T-helper 1 cell (primary cell): ENCODE measurements at regions not wholly inside any gene's neighbourhood (a gene's known extent, or its start where the extent isn't known, plus 50 kb on each side); places are given as distances from the start of the nearest gene placed in this dataset.

Experiments
- DNase-seq, 5 donors: peaks; one replicate each; pipeline ENCODE4 v3.0.0-alpha.2; 2012 to 2020

DNA sequence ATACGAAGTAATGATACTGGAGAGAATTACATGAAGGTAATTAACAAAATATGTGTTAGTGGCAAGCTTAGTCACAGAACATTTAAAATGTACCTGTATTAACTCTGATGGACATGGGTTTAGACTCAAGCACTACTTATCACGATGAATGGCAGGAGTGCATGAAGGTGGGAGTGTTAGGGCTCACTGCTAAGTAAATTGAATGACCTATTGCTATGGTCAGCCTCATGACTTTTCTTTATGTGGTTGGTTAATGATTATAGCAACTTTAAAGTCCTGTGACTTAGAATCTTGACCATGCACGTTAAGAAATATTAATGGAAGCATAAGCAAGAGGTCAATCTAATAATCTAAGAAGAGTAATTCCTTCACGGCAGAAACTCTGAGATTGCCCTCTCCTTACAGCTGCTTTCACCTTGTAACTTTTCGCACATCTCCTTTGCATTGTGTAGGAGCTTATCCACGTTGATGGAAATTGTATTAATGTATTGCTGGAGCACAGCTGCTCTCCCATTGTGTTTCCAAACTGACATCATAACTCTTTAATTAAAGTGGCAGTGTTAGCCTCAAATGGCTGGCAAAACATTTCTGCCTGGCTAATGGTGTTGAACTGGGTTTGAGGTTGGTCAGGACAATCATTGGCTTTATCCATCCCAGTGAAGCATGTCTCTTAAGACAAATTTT is 114.5 kb downstream of the RXFP2 start:
- DNase-seq = no peak

DNA sequence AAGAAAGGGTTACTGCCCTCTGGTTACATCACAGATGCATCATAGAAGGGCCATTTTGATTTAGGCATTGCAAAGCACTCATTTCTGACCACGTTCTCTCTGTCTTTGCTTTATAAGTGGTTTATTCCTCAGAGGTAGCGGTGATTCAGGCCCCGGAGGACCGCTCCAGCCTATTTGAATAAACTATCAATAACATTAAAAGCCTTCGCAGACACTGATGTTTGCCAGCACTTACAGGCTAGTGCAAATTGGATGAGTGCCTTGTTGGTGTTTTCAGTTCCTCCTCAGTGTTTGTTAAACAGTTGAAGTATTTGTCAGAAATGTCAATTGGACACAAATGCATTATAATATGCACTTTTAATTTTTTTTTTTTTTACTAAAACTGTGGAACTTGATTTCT is 120.2 kb downstream of the RXFP2 start:
- no peak for DNase-seq

DNA sequence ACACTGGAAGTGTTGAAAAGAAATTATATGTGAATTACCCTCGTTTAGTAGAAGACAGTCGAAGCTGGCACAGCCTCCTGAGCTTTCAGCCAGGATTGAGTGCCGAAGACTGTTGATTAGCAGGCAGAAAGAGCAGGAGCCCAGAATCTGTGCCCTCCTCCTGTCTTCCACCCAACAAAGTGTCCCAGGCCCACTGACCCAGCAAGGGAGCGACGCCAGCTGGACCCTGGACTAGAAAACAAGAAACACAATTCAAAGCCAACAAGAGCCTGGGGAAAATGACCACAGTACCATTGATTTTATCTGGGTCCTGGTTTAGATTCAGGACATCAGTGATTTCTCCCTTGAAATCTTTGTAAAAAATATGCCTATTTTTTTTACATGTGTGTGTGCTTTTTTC is 120.7 kb downstream of the RXFP2 start:
- DNase-seq = no peak

DNA sequence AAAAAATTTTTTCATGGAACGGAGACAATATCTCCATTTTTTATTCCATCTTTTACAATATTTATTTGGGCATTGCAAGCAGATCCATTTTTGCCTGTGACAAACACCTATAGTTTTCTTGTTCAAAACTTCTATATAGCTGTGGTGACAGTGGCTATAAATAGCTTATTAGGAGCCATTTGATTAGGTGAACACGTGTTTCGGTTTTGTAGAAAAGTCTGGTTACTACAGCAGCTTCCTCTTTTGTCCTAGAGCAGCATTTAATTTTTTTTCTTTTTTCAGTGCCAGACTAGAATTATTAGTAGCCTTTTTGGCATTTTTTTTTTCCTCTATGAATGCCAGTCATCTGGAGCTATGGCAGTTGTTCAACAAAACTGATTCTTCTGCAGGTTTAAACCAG is 123.5 kb downstream of the RXFP2 start:
- DNase-seq = no peak

DNA sequence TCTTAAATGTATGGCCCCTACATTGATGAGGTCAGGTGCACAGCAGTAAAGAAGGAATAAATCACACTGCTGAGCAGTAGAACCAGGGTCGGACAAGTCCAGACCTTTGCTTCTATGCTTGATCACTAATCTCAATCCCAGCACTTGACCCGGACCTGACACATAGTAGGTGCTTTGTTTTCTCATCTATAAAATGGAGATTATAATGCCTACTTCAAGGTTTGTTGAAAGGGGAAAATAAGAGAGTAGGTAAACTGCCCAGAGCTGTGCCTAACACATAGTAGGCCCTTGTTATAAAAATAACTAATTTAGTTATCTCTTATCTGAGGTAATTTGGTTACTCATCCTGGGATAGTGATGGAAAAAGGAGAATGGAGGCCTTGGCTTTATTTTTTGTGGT is 125.0 kb downstream of the RXFP2 start:
- DNase-seq = no peak

DNA sequence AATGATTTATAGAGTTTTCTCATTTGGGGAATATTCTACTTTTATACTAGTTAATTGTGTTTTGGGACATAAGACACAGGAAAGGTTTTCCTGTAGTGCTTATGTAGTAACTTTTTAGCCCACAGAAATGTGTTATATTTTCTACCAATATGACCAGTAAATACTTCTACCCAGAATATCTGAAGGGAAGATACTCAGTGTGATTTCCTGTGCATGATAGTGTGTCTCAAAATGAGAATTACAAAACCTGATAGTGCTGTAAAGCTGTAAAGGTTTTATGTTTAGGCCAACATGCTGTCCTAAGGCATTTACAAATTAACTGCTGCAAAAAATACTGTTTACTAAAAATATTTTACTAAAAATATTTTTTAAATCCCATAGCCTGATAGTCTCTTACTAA is 126.8 kb downstream of the RXFP2 start:
- DNase-seq = no peak

DNA sequence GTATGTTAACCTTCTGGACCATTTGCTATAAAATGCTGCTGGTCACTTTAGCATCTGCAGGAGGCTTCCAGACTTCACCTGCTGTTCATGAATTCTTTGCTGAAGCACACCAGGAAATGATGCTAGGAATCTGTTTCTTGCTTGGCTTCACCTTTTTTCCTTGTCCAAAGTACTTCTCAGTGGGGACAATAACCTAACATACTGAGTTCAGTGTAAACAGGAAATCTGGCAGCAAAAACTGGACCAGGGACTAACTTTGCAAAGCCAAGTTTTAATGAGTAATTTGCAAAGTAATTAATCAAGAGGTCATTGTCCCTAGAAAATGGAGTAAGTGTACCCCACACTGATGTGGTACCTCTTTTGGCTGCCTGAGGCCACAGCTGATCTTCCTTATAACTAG is 128.4 kb downstream of the RXFP2 start:
- no peak for DNase-seq

DNA sequence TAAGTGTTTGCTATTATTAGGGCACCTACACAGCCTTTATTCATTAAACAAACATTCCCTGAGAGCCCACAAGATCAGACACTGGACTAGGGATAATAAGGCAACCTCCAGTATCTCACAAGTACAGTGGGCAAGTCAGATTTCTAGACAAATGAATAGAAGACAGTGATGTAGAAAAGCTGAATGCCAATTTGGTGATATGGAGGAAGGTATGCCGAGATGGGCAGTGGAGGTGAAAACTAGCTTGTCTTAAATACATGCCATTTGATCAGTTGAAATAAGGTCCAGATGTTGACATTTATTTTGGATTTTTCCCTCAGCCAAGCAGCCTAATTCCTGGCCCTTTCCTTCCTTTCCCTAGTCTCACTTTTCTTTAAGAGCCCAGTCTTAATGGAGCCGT is 130.3 kb downstream of the RXFP2 start:
- no peak for DNase-seq

DNA sequence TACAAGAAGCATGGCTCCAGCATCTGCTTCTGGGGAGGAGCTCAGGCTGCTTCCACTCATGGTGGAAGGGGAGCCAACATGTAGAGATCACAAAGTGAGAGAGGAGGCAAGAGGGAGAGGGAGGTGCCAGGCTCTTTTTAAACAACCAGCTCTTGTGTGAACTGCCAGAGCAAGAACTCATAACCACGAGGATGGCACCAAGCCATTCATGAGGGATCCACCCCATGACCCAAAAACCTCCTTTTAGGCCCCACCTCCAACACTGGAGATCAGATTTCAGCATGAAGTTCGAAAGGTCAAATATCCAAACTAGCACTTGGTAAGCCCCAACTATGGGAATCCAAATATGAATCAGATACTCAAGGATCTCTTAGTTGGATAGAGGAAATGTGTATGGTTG is 131.2 kb downstream of the RXFP2 start:
- DNase-seq = no peak

DNA sequence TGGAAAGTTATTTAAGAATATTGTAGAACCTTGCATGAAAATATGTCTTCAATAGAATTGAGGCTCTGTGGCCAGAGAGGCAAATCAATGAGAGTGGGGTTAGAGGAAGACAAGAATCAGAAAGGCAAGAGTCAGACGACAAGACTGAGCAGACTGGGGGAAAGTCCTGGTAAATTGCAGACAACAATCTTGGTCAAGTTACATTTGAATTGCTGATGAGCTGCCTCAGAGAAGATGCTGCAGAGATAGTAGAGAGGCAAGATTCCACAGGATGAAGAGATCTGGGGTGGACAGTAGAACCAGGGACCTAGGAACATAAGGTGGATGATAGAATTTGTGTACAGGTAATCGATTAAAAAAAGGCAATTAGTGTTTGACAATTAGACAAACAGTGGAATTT is 133.8 kb downstream of the RXFP2 start:
- DNase-seq = no peak

DNA sequence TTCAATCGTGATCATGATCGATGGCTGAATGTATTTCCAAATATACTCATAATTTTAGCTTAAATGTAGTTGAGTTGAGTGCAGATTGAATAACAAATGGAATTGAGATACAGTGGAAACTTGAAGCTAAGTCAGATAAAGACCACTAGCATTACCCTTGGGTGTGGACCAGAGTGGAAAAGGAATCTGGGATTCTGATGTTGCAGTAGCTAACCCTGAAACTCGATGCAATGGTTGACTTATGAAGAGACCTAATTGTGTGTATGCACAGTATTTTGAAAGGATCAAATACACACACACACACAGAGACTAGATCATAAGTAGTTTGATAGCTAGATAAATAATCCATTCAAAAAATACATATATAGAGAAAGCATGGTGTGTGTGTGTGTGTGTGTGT is 135.8 kb downstream of the RXFP2 start:
- DNase-seq = no peak

DNA sequence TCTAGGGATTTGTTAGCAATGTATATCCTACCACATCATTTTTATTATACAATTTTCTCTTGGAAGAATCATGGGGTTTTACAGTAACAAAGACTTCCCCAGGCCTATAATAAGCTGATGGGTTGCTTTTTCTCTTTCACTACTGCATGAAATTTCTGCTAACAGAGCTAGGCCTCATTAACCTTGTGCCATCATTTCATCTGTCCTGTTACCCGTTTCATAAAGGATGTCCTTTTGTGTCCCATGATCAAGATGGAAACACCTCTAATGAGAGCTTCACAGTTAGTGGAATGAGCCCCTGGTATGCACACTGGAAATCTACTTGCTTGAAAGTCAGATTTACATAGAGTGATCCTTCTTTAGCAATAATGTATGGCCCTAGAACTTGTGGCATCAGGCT is 138.7 kb downstream of the RXFP2 start:
- DNase-seq = no peak

DNA sequence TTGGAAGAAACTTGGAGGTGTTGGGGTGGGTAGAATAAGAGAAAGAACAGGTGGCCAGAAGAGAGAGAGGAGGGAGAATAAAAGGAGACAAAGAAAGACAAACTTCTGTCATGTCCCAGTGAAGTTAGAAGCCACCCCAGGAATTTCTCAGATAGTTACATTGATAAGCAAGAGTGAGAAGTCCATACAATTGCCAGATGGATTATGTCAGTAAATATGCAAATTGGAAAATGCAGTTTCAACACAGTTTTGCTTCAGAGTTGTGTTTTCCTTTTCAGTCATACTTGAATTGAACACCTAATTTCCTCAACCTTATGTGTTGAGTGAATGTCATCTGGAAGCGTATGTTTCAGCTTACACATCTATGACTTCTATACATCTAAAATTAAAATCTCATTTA is 139.2 kb downstream of the RXFP2 start:
- no peak for DNase-seq

DNA sequence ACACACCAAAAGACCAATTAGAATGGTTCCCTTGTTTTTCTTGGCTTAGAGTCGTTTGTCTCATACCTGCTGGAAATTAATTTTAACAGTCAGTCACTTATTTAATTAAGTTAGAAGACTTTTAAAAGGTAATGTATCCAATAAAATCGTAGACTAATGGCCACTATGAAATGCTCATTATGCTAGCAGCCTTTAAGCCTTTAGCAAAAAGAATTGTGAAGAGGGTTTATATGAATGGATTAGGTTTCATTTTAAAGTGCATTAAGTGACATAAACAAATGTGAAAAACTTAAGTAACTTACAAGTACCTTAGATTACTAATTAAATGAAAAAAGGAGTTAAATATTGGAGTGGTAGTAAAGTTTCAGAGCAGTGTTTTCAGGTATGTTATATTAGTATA is 139.6 kb downstream of the RXFP2 start:
- no peak for DNase-seq

DNA sequence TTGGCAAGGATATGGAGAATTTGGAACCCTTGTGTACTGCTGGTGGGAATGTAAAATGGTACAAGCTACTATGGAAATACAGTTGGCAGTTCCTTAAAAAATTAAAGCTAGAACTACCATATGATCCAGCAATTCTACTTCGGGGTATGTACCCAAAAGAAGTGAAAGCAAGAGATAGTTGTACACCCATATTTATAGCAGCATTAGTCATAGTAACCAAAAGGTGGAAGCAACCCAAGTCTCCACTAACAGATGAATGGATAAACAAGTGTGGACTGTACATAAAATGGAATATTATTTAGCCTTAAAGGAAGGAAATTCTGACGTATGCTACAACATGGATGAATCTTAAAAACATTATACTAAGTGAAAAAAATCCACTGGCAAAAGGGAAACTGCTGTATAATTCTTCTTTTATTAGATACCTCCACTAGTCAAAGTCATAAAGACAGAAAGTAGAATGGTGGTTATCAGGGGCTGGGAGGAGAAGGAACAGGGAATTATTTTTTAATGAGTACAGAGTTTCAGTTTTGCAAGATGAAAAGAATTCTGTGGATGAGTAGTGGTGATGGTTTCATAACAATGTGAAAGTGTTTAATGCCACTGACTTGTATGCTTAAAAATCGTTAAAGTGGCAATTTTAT is 141.6 kb downstream of the RXFP2 start:
- DNase-seq = no peak

DNA sequence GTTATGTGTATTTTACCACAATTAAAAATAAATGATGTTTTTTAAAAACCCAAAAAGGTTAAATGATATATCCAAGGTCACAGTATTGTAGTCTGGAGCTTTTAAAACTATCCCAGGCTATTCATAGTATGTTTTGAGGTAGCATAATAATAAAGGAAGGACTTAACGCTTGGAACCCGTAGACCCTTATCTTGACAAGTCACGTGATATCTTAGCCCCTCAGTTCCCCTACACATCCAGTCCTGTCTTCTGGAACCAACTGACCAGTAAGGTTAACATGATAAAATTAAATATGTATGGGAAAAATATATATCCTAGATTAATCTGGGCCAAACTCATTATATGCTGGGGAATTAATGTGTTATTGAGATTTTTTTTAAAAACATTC is 142.2 kb downstream of the RXFP2 start:
- no peak for DNase-seq

DNA sequence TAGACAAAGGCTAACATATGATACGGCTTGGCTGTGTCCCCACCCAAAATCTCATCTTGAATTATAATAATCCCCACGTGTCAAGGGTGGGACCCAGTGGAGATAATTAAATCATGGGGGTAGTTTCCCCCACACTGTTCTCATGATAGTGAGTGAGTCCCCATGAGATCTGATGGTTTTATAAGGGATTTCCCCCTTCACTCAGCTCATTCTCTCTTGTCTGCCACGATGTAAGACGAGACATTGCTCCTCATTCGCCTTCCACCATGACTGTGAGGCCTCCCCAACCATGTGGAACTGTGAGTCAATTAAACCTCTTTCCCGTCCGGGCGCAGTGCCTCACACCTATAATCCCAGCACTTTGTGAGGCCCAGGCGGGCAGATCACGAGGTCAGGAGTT is 143.5 kb downstream of the RXFP2 start:
- DNase-seq = no peak

DNA sequence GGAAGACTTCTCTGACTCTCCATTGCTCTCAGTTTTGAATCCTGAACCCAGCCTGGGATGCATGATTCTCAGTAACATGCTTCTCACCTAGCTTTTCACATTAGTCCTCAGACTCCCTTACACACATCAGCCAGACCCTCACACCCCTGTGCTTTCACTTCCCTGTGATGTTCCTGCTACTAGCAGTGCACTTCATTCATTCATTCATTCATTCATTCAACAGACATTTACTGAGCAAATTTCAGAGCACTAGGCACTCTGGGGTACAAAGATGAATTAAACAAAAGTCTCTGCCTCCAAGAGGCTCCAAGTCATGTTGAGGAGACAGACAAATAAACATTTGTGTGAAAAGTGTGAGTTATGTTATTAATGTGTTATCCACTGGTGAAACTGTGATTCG is 145.2 kb downstream of the RXFP2 start:
- no peak for DNase-seq

DNA sequence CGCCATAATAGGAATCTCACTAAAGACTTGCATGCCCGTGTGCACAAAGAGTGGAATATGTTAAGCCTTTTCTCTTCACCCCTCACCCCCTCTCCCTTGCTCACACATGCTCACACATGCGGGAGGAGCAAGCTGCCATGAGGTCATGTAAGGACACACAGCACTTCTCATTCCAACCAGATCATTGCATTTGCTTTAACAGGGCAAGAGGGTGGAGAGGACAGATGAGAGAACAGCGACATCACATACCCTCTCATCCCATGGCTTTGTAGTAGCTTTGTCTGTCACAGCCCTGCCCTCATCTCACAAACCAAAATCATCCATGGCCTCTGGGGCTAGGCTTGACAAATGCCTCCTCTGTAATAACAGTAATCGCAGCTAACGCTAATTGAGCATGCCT is 145.6 kb upstream of the FRY start:
- no peak for DNase-seq

DNA sequence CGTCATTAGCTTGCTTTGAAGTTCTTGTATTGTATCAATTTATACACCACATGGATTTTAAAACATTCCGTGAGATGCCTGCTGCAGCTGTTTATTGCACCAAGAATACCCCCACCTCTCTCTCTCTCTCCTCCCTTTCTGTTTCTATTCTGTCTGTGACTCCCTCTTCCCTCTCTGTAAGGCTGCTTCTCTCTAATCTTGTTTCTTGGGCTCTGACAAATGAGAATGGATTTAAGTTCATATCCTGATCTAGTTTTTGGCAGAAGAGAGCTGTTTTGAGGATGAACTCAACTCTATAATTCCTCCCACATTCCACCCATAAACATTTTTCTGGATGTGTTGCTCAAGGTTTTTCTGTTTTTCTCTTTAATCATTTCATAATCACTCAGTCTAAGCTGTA is 144.3 kb upstream of the FRY start:
- no peak for DNase-seq

DNA sequence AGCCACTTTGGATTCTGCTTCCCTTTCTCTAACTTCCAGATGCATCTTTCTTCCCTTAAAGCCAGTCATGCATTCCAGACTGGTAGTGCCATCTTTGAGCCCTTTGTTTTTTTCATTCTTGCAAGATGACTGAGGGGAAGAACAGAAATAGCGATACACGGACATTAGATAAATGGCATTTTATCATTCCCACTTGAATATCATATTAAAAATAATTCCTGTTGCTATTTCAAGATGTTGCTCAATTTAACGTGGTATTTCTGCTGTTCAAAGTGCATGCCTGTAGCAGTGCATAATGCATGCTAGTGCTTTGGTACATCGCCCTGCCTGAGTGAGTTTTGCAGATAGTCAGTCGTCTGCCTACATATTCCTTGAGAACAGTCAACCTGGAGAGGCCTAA is 140.6 kb upstream of the FRY start:
- no peak for DNase-seq

DNA sequence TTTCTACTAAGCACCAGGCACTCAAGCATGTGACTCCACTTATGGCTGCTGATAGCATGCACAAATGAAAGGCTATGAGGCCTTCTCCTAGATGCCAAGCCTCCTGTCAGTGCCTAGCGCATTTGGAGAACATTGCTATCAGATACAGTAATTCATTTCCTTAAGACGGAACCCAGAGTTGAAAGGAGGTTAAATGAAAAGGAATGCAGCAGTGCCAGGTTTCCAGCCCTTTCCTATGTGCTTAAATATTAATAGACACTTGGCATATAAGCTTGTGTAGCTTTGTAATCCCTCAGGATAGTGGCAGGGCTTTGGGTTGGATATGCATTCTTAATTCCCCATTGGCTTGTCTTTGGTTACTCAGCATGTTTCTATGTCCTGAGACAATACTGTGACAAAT is 140.1 kb upstream of the FRY start:
- DNase-seq = no peak

DNA sequence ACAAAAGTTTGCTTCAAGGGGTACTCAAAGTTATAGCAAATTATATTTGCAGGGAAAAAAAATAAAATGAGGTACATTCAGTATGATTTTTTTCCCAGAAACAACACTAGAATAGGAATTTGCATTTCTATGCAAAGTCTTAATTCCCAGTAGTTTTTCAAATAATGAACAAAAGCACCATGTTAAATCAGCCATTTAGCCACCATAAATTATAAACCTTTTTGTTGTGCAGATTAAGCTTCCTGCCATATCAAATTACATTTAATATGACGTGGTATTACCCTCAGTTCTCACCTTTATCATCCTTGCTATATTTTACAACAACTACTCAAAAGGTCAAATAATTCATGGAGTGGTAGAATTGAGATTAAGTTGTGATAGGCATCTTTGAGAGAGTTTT is 136.6 kb upstream of the FRY start:
- no peak for DNase-seq

DNA sequence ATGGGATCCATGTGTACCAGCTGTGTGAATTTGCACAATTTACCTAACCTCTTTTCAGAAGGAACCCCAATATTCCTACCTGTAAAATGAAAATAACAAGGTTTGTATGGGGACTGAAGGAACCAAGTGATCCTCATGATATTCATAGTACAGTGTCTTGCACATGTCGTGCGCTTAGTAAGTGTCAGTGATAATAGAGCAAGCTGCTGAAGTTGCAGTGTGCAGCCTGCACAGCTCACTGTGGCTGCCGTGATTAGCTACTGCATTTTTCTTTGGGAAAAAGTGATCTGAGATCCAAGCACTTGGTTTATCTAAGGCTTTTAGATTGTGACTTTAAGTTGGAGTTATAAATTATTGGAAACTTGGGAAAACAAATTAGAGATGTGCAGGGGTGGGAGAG is 135.9 kb upstream of the FRY start:
- no peak for DNase-seq

DNA sequence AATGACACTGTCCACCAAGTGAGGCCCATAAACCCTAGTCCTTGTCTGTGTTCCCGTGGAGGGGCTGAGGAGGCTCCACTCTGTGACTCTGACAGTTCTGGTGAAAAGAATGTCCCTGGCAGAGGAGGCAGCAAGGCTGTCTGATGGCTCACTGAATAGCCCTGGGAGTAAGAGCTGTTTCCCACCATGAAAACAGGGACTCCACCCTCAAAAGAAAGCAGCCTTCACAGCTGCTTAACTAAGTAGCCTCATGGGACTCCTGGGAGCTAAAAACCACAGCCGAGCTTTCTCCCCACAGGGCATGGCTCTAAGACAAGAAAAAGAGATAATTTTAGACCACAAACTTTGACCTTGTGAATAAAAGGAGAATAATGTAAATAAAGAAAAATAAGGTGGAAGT is 135.1 kb upstream of the FRY start:
- DNase-seq = no peak
